ENCODE measurements at regions not wholly inside any gene's neighbourhood (a gene's known extent, or its start where the extent isn't known, plus 50 kb on each side); places are given as distances from the start of the nearest gene placed in this dataset.

DNA sequence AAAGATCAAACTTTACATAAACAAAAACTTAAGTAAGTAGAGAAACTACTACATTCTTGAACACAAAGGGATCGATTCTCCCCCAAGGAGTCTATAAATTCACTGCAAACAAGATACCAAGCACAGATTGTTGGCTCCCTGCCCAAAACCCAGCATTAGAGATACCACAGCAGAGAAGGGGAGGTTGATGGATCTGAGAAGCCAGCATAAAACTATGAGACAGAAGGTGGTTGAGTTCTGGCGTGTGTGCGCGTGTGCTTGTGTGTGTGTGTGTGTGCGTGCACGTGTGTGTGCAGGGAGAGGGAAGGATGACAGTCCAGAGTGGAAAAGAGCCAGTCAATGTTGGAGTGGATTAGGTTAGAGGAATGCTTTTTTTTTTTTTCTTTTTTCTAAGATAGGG, 143.2 kb upstream of the PRR20G start:
- no peak for DNase-seq

DNA sequence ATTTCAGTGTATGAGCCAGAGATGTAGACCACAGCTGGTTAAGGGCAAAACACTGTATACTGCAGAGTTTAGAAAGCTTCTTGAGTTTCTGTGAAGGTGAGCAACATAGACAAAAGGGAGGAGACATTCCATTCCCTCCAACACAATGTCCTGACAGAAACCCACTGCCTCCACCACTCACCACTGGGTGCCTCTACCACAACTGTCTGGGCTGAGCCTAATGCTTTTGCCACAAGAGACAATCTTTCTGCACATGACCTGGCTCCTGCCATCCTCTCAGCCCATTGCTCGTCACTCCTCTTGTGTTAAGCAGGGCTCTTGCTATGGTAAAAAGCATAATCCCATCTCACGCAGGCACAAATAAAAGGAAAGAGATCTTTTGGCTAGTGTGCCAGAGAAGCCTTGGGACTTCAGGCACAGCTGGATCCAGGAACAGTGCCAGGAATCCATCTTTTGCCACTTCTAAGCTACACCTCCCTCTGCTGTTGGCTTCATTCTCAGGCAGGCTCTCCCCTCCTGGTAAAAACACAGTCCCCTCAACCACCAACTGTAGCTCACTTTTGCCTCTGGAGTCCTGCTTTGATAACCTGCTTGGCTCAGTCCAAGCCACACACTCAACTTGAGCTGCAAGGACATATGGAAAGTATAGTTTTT, 140.6 kb upstream of the PRR20G start:
- no peak for DNase-seq

DNA sequence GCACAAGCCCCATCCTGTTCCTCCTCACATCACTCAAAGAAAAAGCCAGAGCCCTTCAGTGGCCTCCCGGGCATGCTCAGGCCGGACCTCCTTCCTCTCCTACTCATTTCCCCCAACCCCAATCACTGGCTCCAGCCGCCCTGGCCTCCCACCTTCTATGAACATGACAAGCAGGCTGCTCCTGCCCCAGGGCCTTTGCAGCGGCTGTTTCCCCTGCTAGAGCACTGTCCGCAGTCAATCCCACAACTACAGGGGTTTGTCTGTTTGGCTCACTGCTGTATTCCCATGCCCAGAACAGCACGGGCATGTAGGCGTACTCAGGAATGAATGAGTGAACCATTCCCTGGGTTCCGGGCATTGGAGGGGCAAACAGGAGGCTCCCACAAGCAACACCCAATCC, 139.8 kb upstream of the PRR20G start:
- no peak for DNase-seq

DNA sequence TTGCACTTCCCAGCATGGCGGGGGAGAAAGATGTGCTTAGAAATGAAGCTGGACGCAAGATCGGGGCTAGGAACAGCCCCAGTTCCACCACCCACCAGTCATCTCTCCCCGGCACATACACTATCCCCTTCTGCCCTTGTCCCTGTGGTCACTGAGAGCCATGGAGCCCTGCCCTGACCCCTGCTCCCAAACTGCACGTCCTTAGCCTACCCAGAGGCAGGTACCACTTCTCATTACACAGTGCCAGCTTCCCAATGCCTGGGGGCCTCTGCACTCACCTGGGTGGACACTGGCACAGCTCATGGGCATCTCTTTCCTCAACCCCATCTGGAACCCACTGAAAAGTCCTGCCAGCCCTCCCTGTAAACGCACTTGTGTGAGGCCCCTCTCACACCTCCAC, 139.3 kb upstream of the PRR20G start:
- no peak for DNase-seq

DNA sequence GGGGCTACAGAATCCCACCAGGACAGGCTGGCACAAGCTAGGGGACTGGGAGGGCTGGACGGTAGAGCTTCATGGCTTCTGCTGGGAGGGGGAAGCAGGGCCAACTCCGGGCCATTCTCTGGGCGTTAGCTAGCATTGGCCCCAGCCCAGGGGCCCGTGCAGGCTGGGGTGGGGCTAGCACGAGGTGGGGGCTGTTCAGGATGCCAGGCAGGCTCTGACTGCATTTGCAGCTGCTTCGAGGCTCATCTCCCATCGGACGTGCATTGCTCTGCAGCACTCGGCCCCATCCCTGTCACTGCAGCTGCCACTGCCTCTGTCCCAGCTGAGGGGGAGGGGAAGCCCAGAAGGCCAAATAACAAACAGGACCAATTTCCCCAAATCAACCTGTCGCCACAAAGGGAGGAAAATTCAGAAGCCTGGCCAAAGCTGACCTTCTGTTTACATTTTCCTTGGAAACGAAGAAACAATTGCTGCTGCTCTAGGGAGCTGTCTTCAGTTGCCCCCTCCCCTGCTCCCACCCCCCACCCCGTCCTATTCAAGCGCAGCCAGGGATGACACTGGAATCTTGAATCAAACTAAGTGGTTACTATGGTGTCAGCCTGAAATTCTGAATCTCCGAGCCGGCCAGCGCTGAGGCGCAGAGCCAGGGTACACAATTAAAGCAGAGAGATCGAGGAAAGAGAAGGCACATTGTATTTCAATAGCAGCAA, 138.8 kb upstream of the PRR20G start:
- no peak for DNase-seq

DNA sequence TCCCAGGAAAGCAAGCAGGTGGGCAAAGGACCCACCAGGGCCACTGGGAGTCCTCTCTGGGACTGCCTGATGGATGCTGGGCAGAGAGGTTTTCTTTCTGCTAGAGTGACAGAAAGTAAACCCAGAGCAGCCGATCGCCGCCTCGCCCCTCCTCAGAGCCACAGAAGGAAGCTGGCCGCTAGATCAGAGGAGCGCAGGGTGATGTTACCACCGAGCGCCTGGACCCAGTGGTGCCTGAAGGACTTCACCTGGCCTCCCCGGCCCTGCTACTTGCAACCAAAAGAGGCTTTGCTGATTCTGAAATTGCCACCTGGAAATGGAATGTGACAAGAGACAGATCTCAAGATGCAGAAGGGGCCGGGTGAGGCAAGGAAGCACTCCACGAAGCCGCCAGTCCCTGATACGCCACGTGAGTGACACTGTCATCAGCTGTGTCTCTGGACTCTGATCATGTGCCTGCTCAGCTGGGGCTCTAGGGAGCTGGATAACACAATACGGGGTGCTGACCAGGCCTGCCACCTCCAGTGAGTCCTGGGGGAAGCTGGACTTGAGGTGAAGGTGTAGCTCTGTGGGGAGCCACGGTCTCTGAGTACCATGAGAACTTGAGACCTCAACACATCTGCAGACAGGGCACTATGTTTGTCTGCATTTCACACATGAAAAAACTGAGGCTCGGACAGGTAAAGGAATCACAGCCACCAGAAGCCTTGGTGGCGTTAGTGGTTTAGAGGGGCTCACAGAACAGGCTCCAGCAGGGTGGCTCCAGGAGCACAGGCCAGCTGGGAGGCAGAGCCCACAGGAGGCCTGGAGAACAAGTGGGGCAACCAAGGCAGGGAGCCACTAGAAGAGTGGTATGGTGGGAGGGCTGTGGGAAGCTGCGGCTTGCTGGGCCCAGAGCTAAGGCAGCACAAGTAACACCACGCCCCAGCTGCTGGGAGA, 137.9 kb upstream of the PRR20G start:
- no peak for DNase-seq

DNA sequence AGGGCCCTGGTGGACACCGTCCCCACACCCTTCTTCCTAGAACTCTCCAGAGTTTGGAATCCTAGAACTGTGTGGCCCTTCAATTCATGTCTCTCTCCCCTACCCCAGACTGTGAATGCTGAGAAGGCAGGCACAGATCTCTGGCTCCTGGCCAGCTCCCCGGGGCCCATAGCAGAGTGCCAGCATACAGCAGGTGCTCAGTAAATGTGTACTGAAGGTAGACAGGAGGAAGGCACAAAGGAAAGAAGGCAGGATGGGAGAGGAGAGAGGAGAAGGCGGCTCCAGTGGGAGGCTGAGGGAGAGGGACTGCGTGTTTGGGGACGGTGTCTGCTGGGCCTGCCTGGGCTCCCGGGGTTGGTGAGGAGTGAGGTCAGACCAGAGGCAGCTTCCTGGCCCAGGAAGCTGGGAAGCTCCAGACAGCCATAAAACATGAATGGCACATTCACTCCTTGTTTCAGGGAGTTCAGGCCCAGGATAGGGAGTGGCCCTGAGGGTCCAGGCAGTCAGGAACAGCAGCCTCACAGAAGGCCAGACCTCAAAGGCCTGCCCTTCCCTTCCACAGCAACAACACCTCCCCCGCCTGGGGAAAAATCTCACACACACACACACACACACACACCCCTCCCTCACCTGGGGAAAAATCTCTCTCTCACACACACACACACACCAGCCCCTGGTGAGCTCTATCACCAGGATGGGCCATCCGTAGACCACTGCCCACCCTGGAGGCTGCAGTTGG, 137.1 kb upstream of the PRR20G start:
- no peak for DNase-seq

DNA sequence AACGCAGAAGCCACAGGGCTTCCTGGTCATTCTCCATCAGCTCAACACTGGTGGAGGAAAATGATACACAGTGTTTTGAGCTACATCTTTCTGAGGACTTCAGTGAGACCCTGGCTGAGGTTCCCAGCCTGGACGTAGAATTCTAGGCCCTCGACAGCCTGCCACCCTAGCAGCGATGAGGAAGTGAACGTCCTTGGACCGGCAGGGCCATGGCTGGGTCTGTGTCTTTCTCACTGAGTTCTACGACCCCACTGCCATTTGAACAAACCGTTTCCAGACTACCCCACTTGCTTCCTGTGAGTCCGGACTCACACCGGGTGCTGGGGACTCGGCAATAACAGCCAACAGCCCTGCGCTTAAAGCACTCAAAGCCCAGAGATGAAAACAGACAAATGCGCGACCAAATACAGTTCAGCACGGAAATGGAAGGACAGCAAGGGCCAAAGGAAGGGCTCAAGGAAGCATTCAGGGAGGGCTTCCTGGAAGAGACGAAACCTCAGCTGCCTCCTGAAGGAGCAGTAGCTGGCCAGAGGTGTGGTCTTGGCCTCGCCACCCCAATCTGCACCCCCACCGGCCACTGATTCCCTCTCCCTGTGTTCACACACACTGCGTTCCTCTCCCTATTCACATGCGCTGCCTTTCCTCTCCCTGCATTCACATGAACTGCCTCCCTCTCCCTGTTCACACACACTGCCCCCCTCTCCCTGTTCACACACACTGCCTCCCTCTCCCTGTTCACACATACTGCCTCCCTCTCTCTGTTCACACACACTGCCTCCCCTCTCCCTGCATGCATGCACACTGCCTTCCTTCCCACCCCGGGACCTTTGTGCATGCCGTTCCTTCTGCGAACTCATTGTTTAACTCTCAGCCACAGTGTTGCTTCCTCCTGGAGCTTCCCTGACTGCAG, 136.3 kb upstream of the PRR20G start:
- DNase-seq, result no peak

DNA sequence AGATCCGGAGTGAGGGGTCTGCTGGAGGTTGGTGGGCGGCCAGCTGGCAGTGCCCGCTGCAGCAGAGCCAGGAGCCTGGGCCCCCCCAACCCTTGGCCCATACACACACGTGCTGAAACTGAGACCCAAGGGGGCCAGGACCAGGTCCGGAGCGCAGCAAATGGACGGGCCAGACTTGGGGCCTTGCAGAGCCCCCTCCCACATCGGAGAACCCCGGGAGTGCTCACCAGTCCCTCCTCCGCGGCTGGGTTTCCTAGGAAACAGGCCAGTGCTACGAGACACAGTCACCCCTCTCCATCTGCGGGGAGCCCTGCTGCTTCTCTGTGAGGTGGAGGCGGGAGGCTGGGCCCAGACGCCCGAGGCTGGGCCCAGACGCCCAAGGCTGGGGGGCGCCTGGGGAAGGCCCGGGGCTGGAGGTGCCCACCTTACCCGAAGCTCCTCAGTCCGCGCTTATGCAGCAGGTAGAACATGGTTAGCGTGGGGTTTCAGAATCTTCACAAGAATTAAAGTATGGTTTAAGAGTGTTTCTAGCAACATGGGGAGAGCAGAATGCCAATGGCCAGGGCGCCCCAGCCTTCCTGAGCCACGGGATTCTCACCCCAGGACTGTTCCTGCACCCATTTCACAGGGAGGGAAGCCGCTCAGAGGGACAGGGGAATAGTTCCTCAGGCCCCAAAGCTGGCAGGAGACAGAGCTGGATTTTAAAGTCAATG, 135.0 kb upstream of the PRR20G start:
- no peak for DNase-seq

DNA sequence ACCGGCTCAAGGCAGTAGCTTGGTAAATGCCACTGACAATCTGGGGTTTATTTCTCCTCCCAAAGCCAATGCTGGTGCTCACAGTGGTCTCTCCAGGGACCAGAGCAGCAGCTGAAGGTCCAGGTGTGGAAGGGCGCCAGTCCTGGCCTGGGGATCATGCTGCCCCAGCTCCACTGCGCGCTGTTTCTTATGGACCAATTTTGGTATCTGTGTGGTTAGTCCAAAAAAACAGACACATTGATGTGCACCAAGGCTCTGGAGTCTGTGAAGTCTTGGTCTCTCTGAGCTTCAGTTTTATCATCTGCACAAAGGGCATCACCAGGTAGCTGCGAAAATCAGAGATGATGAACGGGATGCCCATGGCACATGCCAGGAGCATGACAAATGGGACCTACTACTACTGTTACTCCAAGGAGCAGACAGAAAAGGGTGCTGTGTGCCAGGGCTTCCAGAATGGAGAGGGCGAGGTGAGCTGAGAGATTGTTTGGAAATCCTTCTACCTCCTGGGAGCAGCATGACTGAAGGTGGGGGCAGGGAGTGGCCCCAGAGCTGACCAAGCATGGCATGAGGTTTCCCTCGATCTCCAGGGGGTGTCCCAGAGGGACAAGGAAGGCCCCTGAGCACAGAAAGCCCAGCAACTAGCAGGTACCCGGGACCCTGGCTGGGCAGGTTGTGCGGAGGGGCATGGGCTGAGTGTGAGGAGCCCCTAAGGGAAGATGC, 134.3 kb upstream of the PRR20G start:
- DNase-seq, result no peak

DNA sequence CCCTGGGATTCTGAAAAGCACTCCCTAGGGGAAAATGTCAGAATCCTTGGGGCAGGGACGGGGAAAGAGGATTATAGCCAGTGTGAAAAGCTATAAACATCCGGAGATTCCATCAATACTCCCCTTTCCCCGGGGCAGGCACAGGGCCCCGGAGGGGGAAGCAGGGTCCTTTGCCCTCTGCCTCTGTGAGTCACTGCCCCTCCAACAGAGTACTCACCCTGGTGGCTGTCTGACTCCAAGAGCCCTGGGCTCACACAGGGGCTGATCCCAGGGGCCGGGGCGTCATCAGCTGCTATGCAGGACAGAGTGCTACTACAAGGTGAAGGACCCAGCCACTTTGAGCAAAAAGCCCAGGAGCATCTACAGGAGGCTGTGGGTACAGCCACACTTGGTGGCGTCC, 133.0 kb upstream of the PRR20G start:
- no peak for DNase-seq

DNA sequence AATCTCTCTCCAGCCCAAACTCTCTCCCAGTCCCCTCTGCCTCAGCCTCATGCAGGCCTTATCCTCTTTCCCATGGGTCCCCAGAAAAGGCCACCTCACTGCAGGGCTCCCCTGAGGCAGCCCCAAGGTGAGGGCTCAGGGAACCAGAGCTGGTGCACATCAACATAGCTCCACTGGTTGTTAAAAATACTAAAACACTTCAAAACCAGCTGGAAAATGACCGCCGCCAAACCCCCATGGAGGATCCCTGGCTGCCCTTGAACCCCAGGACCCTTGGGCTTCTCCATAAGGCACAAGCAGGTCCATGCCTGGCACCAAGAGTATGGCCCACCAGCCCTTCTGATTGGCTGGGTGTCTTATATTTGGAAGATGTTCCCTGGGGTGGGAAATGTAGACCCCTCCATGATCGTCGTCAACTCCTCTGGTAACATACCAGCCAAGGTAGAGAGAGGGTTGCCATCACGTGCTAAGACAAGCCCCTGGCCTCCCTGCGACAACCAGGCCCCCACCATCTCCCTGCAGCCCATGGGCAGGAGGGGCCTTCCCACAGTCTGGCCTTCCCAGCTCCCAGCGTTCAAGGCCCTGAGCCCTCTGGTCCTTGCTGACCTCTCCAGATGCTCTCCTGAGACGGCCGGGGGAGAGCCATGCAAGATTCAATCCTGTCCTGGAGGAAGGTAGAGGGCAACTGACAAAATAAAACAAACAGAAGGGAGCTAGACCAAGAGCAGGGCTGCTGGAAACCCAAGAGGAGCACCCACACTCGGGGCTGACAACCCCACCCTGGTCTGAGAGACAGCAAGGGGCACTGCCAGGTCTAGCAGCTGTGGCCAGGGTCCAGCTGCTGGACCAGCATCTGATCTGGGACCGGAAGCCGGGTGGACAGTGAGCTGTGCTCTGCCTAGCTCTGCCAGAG, 132.1 kb upstream of the PRR20G start:
- DNase-seq, result no peak

DNA sequence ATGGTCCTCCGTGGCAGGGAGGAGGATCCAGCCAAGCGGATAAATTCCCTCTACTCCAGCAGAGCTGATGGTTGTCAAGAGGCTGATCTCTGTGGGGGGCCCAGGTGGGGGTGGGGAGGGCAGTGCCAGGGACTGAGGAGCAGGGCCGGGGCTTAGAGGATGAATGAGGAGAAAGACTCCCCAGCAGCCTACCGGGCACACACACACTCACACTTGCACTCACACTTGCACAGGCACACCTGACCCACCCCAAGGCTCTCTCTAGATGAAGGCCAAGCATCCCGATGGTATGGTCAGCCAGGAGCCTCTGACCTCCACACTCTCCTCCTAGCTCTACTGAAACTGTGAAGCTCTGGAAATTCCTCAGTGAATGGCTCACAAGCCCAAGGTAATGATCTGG, 131.3 kb upstream of the PRR20G start:
- DNase-seq, result no peak

DNA sequence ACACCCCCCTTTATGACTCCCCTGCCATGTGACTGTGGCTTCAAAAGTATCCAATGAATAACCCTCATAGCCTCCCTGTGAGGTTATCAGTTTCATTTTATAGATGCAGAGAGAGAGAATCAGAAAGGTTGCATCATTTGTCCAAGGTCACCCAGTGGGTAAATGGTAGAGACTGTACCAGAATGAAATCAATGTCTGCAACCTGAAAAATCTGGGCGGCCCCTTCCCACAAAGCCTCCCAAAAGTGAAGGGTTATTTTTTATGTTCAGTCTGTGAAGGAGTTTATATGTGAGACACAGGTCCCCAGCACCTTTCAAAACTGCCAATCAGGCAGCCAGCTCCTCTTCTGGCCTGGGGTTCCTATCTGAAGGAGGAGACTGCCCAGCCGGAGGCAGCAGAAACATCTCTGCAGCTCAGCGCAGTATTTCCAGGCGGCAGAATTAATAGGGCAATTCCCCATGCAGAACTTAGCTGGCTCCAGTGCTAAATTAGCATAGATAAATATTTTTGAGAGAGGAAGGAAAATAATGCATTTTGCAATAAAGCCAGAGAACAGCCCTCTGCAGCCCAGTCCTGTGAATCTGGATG, 130.8 kb upstream of the PRR20G start:
- no peak for DNase-seq

DNA sequence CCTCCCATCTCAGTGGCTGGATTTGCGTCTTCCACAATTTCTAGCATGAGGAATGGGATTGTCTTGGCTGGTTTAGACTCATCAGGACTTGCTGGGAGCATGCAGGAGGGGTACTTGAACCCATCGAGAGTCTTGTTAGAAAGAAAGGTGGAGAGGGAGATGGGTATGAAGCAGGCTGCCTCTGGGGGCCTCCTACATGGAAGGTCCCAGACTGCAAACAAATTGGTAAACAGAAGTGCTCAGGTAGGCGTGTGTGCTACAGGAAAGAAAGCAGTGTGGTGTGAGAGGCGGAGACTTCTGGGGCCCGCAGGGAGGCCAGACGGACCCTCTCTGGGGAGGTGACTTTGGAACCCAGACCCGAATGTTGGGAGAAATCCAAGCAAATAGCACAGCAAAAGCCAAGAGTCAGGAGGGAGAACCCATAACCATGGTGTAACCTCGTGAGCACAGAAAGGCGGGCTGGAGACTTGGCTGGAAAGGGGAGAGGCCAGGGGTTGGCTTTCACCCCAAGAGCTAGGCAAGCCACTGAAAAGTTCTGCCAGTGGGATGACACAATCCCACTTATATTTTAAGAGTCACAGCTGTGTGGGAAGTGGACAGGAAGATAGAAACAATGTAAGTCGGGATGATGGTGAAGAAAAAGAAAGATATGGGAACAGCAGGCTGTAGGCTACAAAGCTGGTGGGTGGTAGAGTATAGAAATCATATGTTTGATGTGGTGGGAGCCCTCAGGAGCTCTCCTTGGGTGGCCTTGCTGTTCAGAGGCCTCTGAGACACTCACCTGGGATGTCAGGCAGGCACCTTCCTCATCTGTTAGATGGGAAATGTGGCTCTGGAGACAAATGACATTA, 130.1 kb upstream of the PRR20G start:
- DNase-seq, result no peak

DNA sequence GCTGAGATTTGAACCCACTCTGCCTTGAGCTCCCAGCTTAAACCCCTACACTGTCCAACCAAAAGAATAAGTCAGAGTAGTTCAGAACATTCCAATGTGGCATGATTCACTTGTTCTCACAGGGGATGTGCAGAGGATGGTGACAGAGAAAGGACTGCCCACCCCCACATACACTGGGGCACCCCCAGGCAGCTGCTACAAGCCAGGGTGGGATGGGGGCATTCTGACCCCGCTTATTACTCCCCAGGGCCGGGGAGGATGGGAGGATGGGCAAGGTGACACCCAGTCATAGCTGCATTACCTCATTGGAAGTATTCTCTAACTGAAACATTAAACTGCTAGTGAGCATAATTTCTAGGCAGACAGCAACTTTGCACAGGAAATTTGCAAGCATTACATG, 126.0 kb upstream of the PRR20G start:
- DNase-seq, result no peak

DNA sequence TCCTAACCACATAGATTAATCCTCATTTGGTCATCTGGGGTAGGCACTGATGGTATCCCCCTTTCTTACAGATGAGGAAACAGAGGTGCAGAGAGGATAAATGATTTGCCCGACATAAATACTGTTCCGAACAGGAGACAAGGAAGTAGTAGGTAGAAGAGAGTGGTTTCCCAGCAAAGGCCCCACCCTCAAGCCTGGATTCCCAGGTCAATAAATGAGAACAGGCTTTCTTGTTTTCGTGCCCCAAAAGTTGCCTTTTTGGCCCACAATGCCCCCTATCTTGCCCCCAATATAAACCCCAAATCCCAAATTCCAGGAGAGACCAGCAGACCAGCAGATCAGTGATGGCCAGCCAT, 125.5 kb upstream of the PRR20G start:
- no peak for DNase-seq

Data from NCI-H226 (cell line).